ENCODE measurements at regions not wholly inside any gene's neighbourhood (a gene's known extent, or its start where the extent isn't known, plus 50 kb on each side); places are given as distances from the start of the nearest gene placed in this dataset.

GRCh38 chr14:87076146-87076545, 916.8 kb downstream of the GALC start:
- Histone ChIP-seq H3K4me1 (ENCODE audit: control insufficient read depth, extremely low read depth, insufficient read depth, low read length) (no peaks in the 10 kb centered on the region), H3K36me3 (ENCODE audit: control insufficient read depth in 2 of 2, extremely low read depth in 1 of 2, insufficient read depth in 2 of 2, low read length in 2 of 2) (no peaks in the 10 kb centered on the region), H3K4me3 (replicated peaks in 1 of 3; ENCODE audit: insufficient read depth in 1 of 3, low read depth in 1 of 3, low read length in 3 of 3) (no peak overlapping the region), H3K9me1 (replicated peaks; ENCODE audit: control insufficient read depth, extremely low read depth, insufficient read depth, low read length) (no peaks in the 10 kb centered on the region), H3K27me3 (ENCODE audit: control insufficient read depth in 2 of 2, insufficient read depth in 2 of 2, low read length in 2 of 2) (no peaks in the 10 kb centered on the region), H2AFZ (ENCODE audit: low read depth, low read length) (no peak overlapping the region), H3K9me3 (replicated peaks; ENCODE audit: control insufficient read depth, insufficient read depth, low read length) (peaks cover 4% of the 10 kb centered on the region), H4K20me1 (replicated peaks; ENCODE audit: control insufficient read depth, extremely low read depth, insufficient read depth, low read length) (no peaks in the 10 kb centered on the region), H3K4me2 (ENCODE audit: insufficient read depth, low read length) (no peak overlapping the region), H3K79me2 (ENCODE audit: control insufficient read depth, insufficient read depth, low read length) (no peaks in the 10 kb centered on the region), H3K9ac (replicated peaks; ENCODE audit: extremely low read depth, insufficient read depth, low read length) (no peak overlapping the region), H3K27ac (ENCODE audit: insufficient read depth, low read depth, low read length) (no peak overlapping the region)
- CTCF ChIA-PET: no interaction called here
- intact Hi-C loops (cut with micrococcal nuclease) (no loop called here), dilution Hi-C loops (cut with MboI; ENCODE audit: extremely low pct_ligation_motif_present, low sequenced_read_pairs) (no loop called here)
- POLR2A ChIA-PET: no interaction called here
- no TSS peak for BruUV-seq (replicated peaks)
- DNase-seq (ENCODE audit: low read depth, low spot score) (no peak), FAIRE-seq (no peak)
- TF ChIP-seq FOS (IDR thresholded peaks at IDR 0.05; ENCODE audit: borderline replicate concordance, insufficient read depth, low read length): no peak
- TF ChIP-seq, protein P1, sequence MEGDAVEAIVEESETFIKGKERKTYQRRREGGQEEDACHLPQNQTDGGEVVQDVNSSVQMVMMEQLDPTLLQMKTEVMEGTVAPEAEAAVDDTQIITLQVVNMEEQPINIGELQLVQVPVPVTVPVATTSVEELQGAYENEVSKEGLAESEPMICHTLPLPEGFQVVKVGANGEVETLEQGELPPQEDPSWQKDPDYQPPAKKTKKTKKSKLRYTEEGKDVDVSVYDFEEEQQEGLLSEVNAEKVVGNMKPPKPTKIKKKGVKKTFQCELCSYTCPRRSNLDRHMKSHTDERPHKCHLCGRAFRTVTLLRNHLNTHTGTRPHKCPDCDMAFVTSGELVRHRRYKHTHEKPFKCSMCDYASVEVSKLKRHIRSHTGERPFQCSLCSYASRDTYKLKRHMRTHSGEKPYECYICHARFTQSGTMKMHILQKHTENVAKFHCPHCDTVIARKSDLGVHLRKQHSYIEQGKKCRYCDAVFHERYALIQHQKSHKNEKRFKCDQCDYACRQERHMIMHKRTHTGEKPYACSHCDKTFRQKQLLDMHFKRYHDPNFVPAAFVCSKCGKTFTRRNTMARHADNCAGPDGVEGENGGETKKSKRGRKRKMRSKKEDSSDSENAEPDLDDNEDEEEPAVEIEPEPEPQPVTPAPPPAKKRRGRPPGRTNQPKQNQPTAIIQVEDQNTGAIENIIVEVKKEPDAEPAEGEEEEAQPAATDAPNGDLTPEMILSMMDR (IDR thresholded peaks at IDR 0.05; ENCODE audit: extremely low read depth in 1 of 2, insufficient read depth in 1 of 2, low read depth in 1 of 2, low read length in 2 of 2): no peak
- TF ChIP-seq POLR2A (IDR thresholded peaks at IDR 0.05; ENCODE audit: low read depth, low read length): no peak

DNA sequence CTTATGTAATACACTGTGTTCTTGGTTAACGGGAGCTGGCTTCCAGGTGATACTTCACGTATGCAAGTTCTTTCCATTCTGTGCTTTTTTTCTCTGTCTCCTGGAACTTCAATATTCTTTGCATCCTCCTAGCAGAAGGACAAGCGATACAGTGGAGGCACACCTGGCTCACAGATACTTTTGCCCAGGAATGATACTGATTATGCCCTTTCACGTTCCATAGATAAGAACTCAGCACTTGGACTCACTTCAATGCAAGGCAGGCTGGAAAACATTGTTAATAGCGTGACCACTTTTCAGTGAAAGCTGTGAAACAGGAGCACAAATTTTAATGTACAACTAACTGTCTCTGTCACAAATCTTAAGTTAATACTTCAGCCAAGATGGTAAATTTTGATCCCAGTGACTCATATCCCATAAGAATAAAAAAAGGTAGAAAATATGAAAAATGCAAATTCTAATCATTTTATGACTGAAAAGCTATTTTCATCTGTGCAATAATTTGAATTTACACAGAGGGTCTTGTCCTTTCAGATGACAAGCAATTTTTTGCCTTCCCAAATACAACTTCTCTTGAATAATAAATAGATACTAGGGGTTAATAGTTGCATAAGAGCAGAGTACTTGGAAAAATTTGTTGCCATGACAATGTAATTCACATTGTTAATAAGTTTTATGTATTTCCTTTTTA, 919.0 kb downstream of the GALC start:
- Histone ChIP-seq H3K9ac (replicated peaks; ENCODE audit: extremely low read depth, insufficient read depth, low read length) (no peak overlapping the region), H3K9me3 (replicated peaks; ENCODE audit: control insufficient read depth, insufficient read depth, low read length) (peaks cover 4% of the 10 kb centered on the region), H3K4me2 (ENCODE audit: insufficient read depth, low read length) (no peak overlapping the region), H3K27me3 (ENCODE audit: control insufficient read depth in 2 of 2, insufficient read depth in 2 of 2, low read length in 2 of 2) (no peaks in the 10 kb centered on the region), H4K20me1 (replicated peaks; ENCODE audit: control insufficient read depth, extremely low read depth, insufficient read depth, low read length) (no peaks in the 10 kb centered on the region), H3K27ac (ENCODE audit: insufficient read depth, low read depth, low read length) (no peak overlapping the region), H3K4me1 (ENCODE audit: control insufficient read depth, extremely low read depth, insufficient read depth, low read length) (no peaks in the 10 kb centered on the region), H3K9me1 (replicated peaks; ENCODE audit: control insufficient read depth, extremely low read depth, insufficient read depth, low read length) (no peaks in the 10 kb centered on the region), H3K79me2 (ENCODE audit: control insufficient read depth, insufficient read depth, low read length) (no peaks in the 10 kb centered on the region), H3K4me3 (replicated peaks in 1 of 3; ENCODE audit: insufficient read depth in 1 of 3, low read depth in 1 of 3, low read length in 3 of 3) (no peak overlapping the region), H3K36me3 (ENCODE audit: control insufficient read depth in 2 of 2, extremely low read depth in 1 of 2, insufficient read depth in 2 of 2, low read length in 2 of 2) (no peaks in the 10 kb centered on the region), H2AFZ (ENCODE audit: low read depth, low read length) (no peak overlapping the region)
- ChIA-PET POLR2A (no interaction called here), CTCF (no interaction called here)
- intact Hi-C loops (cut with micrococcal nuclease): no loop called here
- DNase-seq (ENCODE audit: low read depth, low spot score): no peak
- no TSS peak for BruUV-seq (replicated peaks)
- FAIRE-seq: no peak
- dilution Hi-C loops (cut with MboI; ENCODE audit: extremely low pct_ligation_motif_present, low sequenced_read_pairs): no loop called here
- TF ChIP-seq POLR2A (IDR thresholded peaks at IDR 0.05; ENCODE audit: low read depth, low read length): no peak
- TF ChIP-seq, protein P1 (IDR thresholded peaks at IDR 0.05; ENCODE audit: extremely low read depth in 1 of 2, insufficient read depth in 1 of 2, low read depth in 1 of 2, low read length in 2 of 2): no peak
- no peak for TF ChIP-seq POLR2AphosphoS5 (IDR thresholded peaks at IDR 0.05; ENCODE audit: insufficient read depth, low read depth, low read length)
- TF ChIP-seq GATA2 (IDR thresholded peaks at IDR 0.05; ENCODE audit: insufficient read depth, insufficient read length, low read depth, low read length): no peak
- TF ChIP-seq EZH2 (IDR thresholded peaks at IDR 0.05; ENCODE audit: borderline replicate concordance, low read depth, low read length, severe bottlenecking): no peak
- no peak for TF ChIP-seq MAX (IDR thresholded peaks at IDR 0.05; ENCODE audit: insufficient read depth, insufficient read length)
- TF ChIP-seq FOS (IDR thresholded peaks at IDR 0.05; ENCODE audit: borderline replicate concordance, insufficient read depth, low read length): no peak
- no peak for TF ChIP-seq MYC (IDR thresholded peaks at IDR 0.05; ENCODE audit: low read depth, low read length)
- no peak for TF ChIP-seq JUN (IDR thresholded peaks at IDR 0.05; ENCODE audit: borderline replicate concordance, insufficient read depth, insufficient read length, low read depth)
